SK-N-MC (cell line): ENCODE measurements at regions not wholly inside any gene's neighbourhood (a gene's known extent, or its start where the extent isn't known, plus 50 kb on each side); places are given as distances from the start of the nearest gene placed in this dataset.

Experiments
- DNase-seq: peaks from one replicate; pipeline ENCODE4 v3.0.0-alpha.2; 2011; ENCODE audit warnings: low read depth, low spot score
- H3K27ac ChIP-seq: fragments of 200-600 bp; sonication (generic); 2 replicates; pipeline ENCODE4 v1.5.1; 2016; ENCODE audit warnings: mixed run types
- H3K36me3 ChIP-seq: fragments of 200-600 bp; sonication (generic); 2 replicates; pipeline ENCODE4 v1.6.1; 2017; ENCODE audit warnings: antibody characterized with exemption, low read length, mixed read lengths; ENCODE audit not compliant: insufficient read depth
- H3K4me3 ChIP-seq: fragments of 200-600 bp; sonication (generic); 2 replicates; pipeline ENCODE4 v1.5.1; 2016
- H3K9ac ChIP-seq: fragments of 200-600 bp; sonication (generic); 2 replicates; pipeline ENCODE4 v1.8.0; 2017; ENCODE audit warnings: mixed run types, mixed read lengths; ENCODE audit not compliant: insufficient read length
- H3K9me3 ChIP-seq: fragments of 200-600 bp; sonication (generic); 2 replicates; pipeline ENCODE4 v1.6.1; 2017; ENCODE audit warnings: low read depth, mild to moderate bottlenecking, antibody characterized with exemption, low read length, moderate library complexity, mixed read lengths
- EZH2 ChIP-seq: fragments of 200-600 bp; sonication (generic); IDR thresholded peaks from one replicate; pipeline ENCODE4 v1.6.1; 2017; ENCODE audit warnings: antibody characterized with exemption
- FOXP2 ChIP-seq: optimal IDR thresholded peaks from 2 replicates; pipeline ENCODE3; 2011; ENCODE audit warnings: mild to moderate bottlenecking, moderate library complexity; ENCODE audit not compliant: insufficient read depth; ENCODE audit errors: extremely low read length, control extremely low read depth
- POLR2AphosphoS5 ChIP-seq: IDR thresholded peaks from 2 replicates; pipeline ENCODE4 v1.6.1; 2012; ENCODE audit warnings: mild to moderate bottlenecking, low read depth, low read length, borderline replicate concordance

- Histone ChIP-seq H3K27ac (no peak overlapping the region), H3K9me3 (no peaks in the 10 kb centered on the region), H3K4me3 (no peak overlapping the region), H3K36me3 (no peaks in the 10 kb centered on the region), H3K9ac (no peak overlapping the region)
- no peak for DNase-seq
- no peak for TF ChIP-seq FOXP2
- TF ChIP-seq EZH2: no peak
- TF ChIP-seq POLR2AphosphoS5: no peak
Measured at GRCh38 chr15:77710637-77711036, 77.9 kb upstream of the LINGO1 start.

GRCh38 chr15:77710206-77710605, 77.5 kb upstream of the LINGO1 start:
- H3K9ac ChIP-seq: no peak overlapping the region
- H3K4me3 ChIP-seq: no peak overlapping the region
- H3K9me3 ChIP-seq: no peaks in the 10 kb centered on the region
- TF ChIP-seq EZH2: no peak
- no peak for TF ChIP-seq FOXP2
- H3K27ac ChIP-seq: no peak overlapping the region
- H3K36me3 ChIP-seq: no peaks in the 10 kb centered on the region
- no peak for DNase-seq

- Histone ChIP-seq H3K27ac (no peak overlapping the region), H3K4me3 (no peak overlapping the region), H3K36me3 (no peaks in the 10 kb centered on the region), H3K9ac (no peak overlapping the region), H3K9me3 (no peaks in the 10 kb centered on the region)
- DNase-seq: no peak
- TF ChIP-seq EZH2 (no peak), POLR2AphosphoS5 (no peak), FOXP2 (no peak)
Measured at GRCh38 chr15:77709135-77709886, 76.6 kb upstream of the LINGO1 start.

- no peak for DNase-seq
- H3K27ac ChIP-seq: no peak overlapping the region
- no peak overlapping the region for H3K4me3 ChIP-seq
- H3K36me3 ChIP-seq: no peaks in the 10 kb centered on the region
- H3K9me3 ChIP-seq: no peaks in the 10 kb centered on the region
- H3K9ac ChIP-seq: no peak overlapping the region
- no peak for TF ChIP-seq FOXP2
- TF ChIP-seq EZH2: no peak
- no peak for TF ChIP-seq POLR2AphosphoS5
Measured at GRCh38 chr15:77706482-77707244, 74.0 kb upstream of the LINGO1 start.

GRCh38 chr15:77702211-77702957, 69.7 kb upstream of the LINGO1 start:
- peak; percentile 3 for DNase-seq
- Histone ChIP-seq H3K9ac (no peak overlapping the region), H3K9me3 (no peaks in the 10 kb centered on the region), H3K4me3 (no peak overlapping the region), H3K27ac (no peak overlapping the region), H3K36me3 (no peaks in the 10 kb centered on the region)
- TF ChIP-seq POLR2AphosphoS5 (no peak), EZH2 (no peak), FOXP2 (no peak)

- Histone ChIP-seq H3K36me3 (no peaks in the 10 kb centered on the region), H3K27ac (no peak overlapping the region), H3K9ac (no peak overlapping the region), H3K9me3 (no peaks in the 10 kb centered on the region), H3K4me3 (no peak overlapping the region)
- no peak for TF ChIP-seq POLR2AphosphoS5
- TF ChIP-seq EZH2: no peak
- TF ChIP-seq FOXP2: no peak
- no peak for DNase-seq
Measured at GRCh38 chr15:77698481-77698880, 65.8 kb upstream of the LINGO1 start.

- no peak for TF ChIP-seq FOXP2
- TF ChIP-seq EZH2: no peak
- TF ChIP-seq POLR2AphosphoS5: no peak
- no peak for DNase-seq
- H3K9ac ChIP-seq: no peak overlapping the region
Measured at GRCh38 chr15:77697893-77698292, 65.2 kb upstream of the LINGO1 start.

GRCh38 chr15:77696871-77697270, 64.2 kb upstream of the LINGO1 start:
- Histone ChIP-seq H3K4me3 (no peak overlapping the region), H3K36me3 (no peaks in the 10 kb centered on the region), H3K9ac (no peak overlapping the region), H3K27ac (no peak overlapping the region), H3K9me3 (no peaks in the 10 kb centered on the region)
- DNase-seq: no peak
- TF ChIP-seq EZH2 (no peak), FOXP2 (no peak), POLR2AphosphoS5 (no peak)

More at GRCh38 chr15:77697893-77698292, 65.2 kb upstream of the LINGO1 start:
- Histone ChIP-seq H3K27ac (no peak overlapping the region), H3K36me3 (no peaks in the 10 kb centered on the region), H3K4me3 (no peak overlapping the region), H3K9me3 (no peaks in the 10 kb centered on the region)
